GM12878 (cell line): ENCODE measurements at regions not wholly inside any gene's neighbourhood (a gene's known extent, or its start where the extent isn't known, plus 50 kb on each side); places are given as distances from the start of the nearest gene placed in this dataset.

Experiments used
- ATAC-seq: fragments of 200-7000 bp; cut with Tn5 transposase; 3 replicates; pipeline ENCODE4 v1.9.1; 2020; ENCODE audit warnings: mild to moderate bottlenecking, moderate library complexity
- BruUV-seq: library from RNA; stranded (reverse); fragments of 400-500 nt; replicated peaks from 2 replicates; lab custom pipeline; 2021; lab: Mats Ljungman, UMichigan
- CTCF ChIA-PET: fragments of 300-600 bp; sonication (Branson Sonifier 250); formaldehyde crosslinking; extraction: SDS; loops from one replicate; lab custom pipeline; 2021; ENCODE audit warnings: inconsistent platforms; lab: Yijun Ruan, JAX
- POLR2A ChIA-PET: fragments of 350-600 bp; formaldehyde crosslinking; extraction: SDS; loops from one replicate; lab custom pipeline; 2021; ENCODE audit warnings: inconsistent platforms; lab: Charles Lee
- RAD21 ChIA-PET: fragments of 300-600 bp; sonication (Branson Sonifier 250); formaldehyde crosslinking; loops from one replicate; lab custom pipeline; 2023; ENCODE audit warnings: antibody characterized with exemption; ENCODE audit not compliant: unreplicated experiment; lab: Charles Lee
- SMC1A ChIA-PET: fragments of 300-600 bp; sonication (Branson Sonifier 250); formaldehyde crosslinking; loops from one replicate; lab custom pipeline; 2023; ENCODE audit not compliant: unreplicated experiment, uncharacterized antibody; lab: Charles Lee
- DNase-seq: peaks from one replicate; pipeline ENCODE4 v3.0.0-alpha.2; 2011; ENCODE audit warnings: low read depth, low spot score
- FAIRE-seq: peaks from 3 replicates; lab custom pipeline; 2011; peaks lifted over from hg19 to GRCh38; lab: Jason Lieb, UNC
- H2AFZ ChIP-seq: 2 replicates; pipeline ENCODE4 v1.6.0; 2011; ENCODE audit warnings: low read depth, low read length, control low read depth; ENCODE audit not compliant: control insufficient read depth
- H3K27ac ChIP-seq: 2 replicates; pipeline ENCODE4 v1.5.1; 2011; ENCODE audit warnings: control low read depth; ENCODE audit not compliant: control insufficient read depth, insufficient read depth
- H3K27me3 ChIP-seq, 2 experiments: replicated peaks in 1 of 2; 2 replicates each; pipeline versions ENCODE4 v1.6.0 to v1.6.1; 2011; ENCODE audit warnings: low read length in 1 of 2; ENCODE audit not compliant: control insufficient read depth in 2 of 2, insufficient read depth in 2 of 2
- H3K36me3 ChIP-seq, 2 experiments: 2 replicates each; pipeline ENCODE4 v1.5.1; 2011; ENCODE audit warnings: low read length in 1 of 2; ENCODE audit not compliant: control insufficient read depth in 2 of 2, insufficient read depth in 2 of 2
- H3K4me1 ChIP-seq: 2 replicates; pipeline ENCODE4 v1.6.1; 2011; ENCODE audit warnings: mild to moderate bottlenecking, low read length, moderate library complexity, mixed read lengths; ENCODE audit not compliant: control insufficient read depth, insufficient read depth
- H3K4me2 ChIP-seq: 2 replicates; pipeline ENCODE4 v1.6.0; 2011; ENCODE audit warnings: control low read depth; ENCODE audit not compliant: control insufficient read depth, insufficient read depth
- H3K4me3 ChIP-seq: fragments of 200-600 bp; sonication (generic); 2 replicates; pipeline ENCODE4 v1.5.1; 2016
- H3K79me2 ChIP-seq: 2 replicates; pipeline ENCODE4 v1.6.0; 2011; ENCODE audit warnings: low read length; ENCODE audit not compliant: control insufficient read depth, insufficient read depth
- H3K9ac ChIP-seq: 2 replicates; pipeline ENCODE4 v1.8.0; 2011; ENCODE audit warnings: low read length, control low read depth, mixed read lengths; ENCODE audit not compliant: control insufficient read depth, insufficient read depth
- H3K9me3 ChIP-seq: replicated peaks from 3 replicates; pipeline ENCODE4 v1.5.1; 2011; ENCODE audit warnings: mild to moderate bottlenecking, low read length; ENCODE audit not compliant: control insufficient read depth, insufficient read depth
- H4K20me1 ChIP-seq: 2 replicates; pipeline ENCODE4 v1.6.0; 2011; ENCODE audit not compliant: control insufficient read depth, insufficient read depth
- ATF7 ChIP-seq: fragments of 450-650 bp; IDR thresholded peaks from 2 replicates; pipeline ENCODE4 v1.6.1; 2016; ENCODE audit warnings: low read depth, mild to moderate bottlenecking
- CREB1 ChIP-seq: IDR thresholded peaks from 2 replicates; pipeline ENCODE4 v1.6.1; 2012; ENCODE audit warnings: low read depth, mild to moderate bottlenecking, inconsistent platforms
- ESRRA ChIP-seq: IDR thresholded peaks from 2 replicates; pipeline ENCODE4 v1.6.1; 2012; ENCODE audit warnings: mild to moderate bottlenecking, low read length, improper control_type of control experiment
- GABPA ChIP-seq: IDR thresholded peaks from 2 replicates; pipeline ENCODE4 v1.6.1; 2014; ENCODE audit warnings: antibody characterized with exemption, low read depth, mild to moderate bottlenecking, inconsistent platforms
- HCFC1 ChIP-seq: fragments of 150-350 bp; IDR thresholded peaks from 2 replicates; pipeline ENCODE4 v1.6.1; 2014; ENCODE audit warnings: low read length
- IKZF1 ChIP-seq: fragments of 450-650 bp; conservative IDR thresholded peaks from 2 replicates; pipeline ENCODE4 v1.6.1; 2017; ENCODE audit warnings: antibody characterized with exemption, mild to moderate bottlenecking
- IKZF2 ChIP-seq, 2 experiments: fragments of 450-650 bp; IDR thresholded peaks; 2 replicates each; pipeline ENCODE4 v1.6.1; 2017; ENCODE audit warnings: mild to moderate bottlenecking in 2 of 2, moderate library complexity in 2 of 2
- IRF4 ChIP-seq: IDR thresholded peaks from 2 replicates; pipeline ENCODE4 v1.6.1; 2011; ENCODE audit warnings: low read depth, low read length
- NFXL1 ChIP-seq: fragments of 450-650 bp; IDR thresholded peaks from 2 replicates; pipeline ENCODE4 v1.6.1; 2017; ENCODE audit warnings: antibody characterized with exemption, mild to moderate bottlenecking, borderline replicate concordance
- NFYA ChIP-seq: IDR thresholded peaks from 2 replicates; pipeline ENCODE4 v1.6.1; 2011; ENCODE audit warnings: low read depth, mild to moderate bottlenecking, low read length, improper control_type of control experiment, borderline replicate concordance
- NKRF ChIP-seq: fragments of 450-650 bp; conservative IDR thresholded peaks from 2 replicates; pipeline ENCODE4 v1.6.1; 2017; ENCODE audit warnings: mild to moderate bottlenecking, moderate library complexity
- POLR2AphosphoS2 ChIP-seq: IDR thresholded peaks from 2 replicates; pipeline ENCODE4 v1.6.1; 2011; ENCODE audit warnings: low read depth, mild to moderate bottlenecking, low read length, improper control_type of control experiment, moderate library complexity
- POU2F2 ChIP-seq: IDR thresholded peaks from 3 replicates; pipeline ENCODE4 v1.6.1; 2011; ENCODE audit warnings: low read depth, mild to moderate bottlenecking, low read length, borderline replicate concordance
- RAD21 ChIP-seq: IDR thresholded peaks from 2 replicates; pipeline ENCODE4 v1.6.1; 2011; ENCODE audit warnings: mild to moderate bottlenecking, low read depth, low read length, moderate library complexity; ENCODE audit not compliant: insufficient read depth
- SKIL ChIP-seq: fragments of 450-650 bp; IDR thresholded peaks from 2 replicates; pipeline ENCODE4 v1.6.1; 2017; ENCODE audit warnings: mild to moderate bottlenecking, low read depth, inconsistent platforms; ENCODE audit not compliant: poor library complexity, severe bottlenecking
- SREBF1 ChIP-seq: IDR thresholded peaks from 2 replicates; pipeline ENCODE4 v1.6.1; 2012; ENCODE audit warnings: mild to moderate bottlenecking, low read length
- SREBF2 ChIP-seq: IDR thresholded peaks from 2 replicates; pipeline ENCODE4 v1.6.1; 2012; ENCODE audit warnings: mild to moderate bottlenecking, low read length
- ZNF217 ChIP-seq: fragments of 450-650 bp; IDR thresholded peaks from 2 replicates; pipeline ENCODE4 v1.6.1; 2017; ENCODE audit warnings: antibody characterized with exemption, mild to moderate bottlenecking
- WGBS: methylation state at CpG from one replicate; pipeline ENCODE4 v1.1.6; 2016; ENCODE audit warnings: low lambda C conversion rate; ENCODE audit not compliant: insufficient replicate concordance, insufficient coverage; ENCODE audit errors: missing lambda C conversion rate; 5-methylcytosine and 5-hydroxymethylcytosine counted together
- in situ Hi-C: fragments of 300-500 bp; cut with MboI; formaldehyde crosslinking; loops from 9 replicates; pipeline ENCODE4 v1.14.3; 2018; ENCODE audit warnings: mixed read lengths
- intact Hi-C: fragments of 100-400 bp; cut with micrococcal nuclease; formaldehyde crosslinking; loops from one replicate; pipeline ENCODE4 v1.14.2; 2022; ENCODE audit not compliant: unreplicated experiment
- TF ChIP-seq, protein P1 (sequence below): IDR thresholded peaks from 2 replicates; pipeline ENCODE4 v1.6.1; 2012; ENCODE audit warnings: low read depth, low read length, improper control_type of control experiment
- TF ChIP-seq, protein P2 (sequence below): IDR thresholded peaks from 2 replicates; pipeline ENCODE4 v1.6.1; 2011; ENCODE audit warnings: low read depth, mild to moderate bottlenecking, low read length, moderate library complexity, borderline replicate concordance; ENCODE audit errors: extremely low read depth

- Histone ChIP-seq H2AFZ (no peak overlapping the region), H4K20me1 (no peaks in the 10 kb centered on the region), H3K4me2 (no peak overlapping the region), H3K4me1 (peaks cover 7% of the 10 kb centered on the region), H3K36me3 (no peaks in the 10 kb centered on the region), H3K9ac (no peak overlapping the region), H3K79me2 (no peaks in the 10 kb centered on the region), H3K27ac (no peak overlapping the region), H3K27me3 (peaks cover 2% of the 10 kb centered on the region in 2 experiments; a peak in 3 of 4 replicates), H3K9me3 (no peaks in the 10 kb centered on the region), H3K4me3 (no peak overlapping the region)
- DNase-seq (no peak), FAIRE-seq (no peak), ATAC-seq (no peak)
- CTCF ChIA-PET = interaction anchor here (0.9 to 1.2 kb wide), 3 partner anchors 113 to 347 kb away, joined by 3 to 5 read pairs (median 3); no protein-coding TSS in a partner anchor
- SMC1A ChIA-PET = interaction anchor here (1.2 kb wide), 1 partner anchor 351 kb away, joined by 3 read pairs; no protein-coding TSS in a partner anchor
- BruUV-seq = no TSS peak
- RAD21 ChIA-PET = interaction anchor here (2.0 kb wide), 1 partner anchor 30 kb away, joined by 7 read pairs; no protein-coding TSS in a partner anchor
- intact Hi-C loops = loop anchor here (10.0 kb wide), 2 partner anchors 115 to 315 kb away; partner anchors contain the start of gene IER5L
- WGBS = 78% methylated on average over 15 of the region's 15 CpGs
- in situ Hi-C loops = no loop called here
- POLR2A ChIA-PET = interaction anchor here (0.6 kb wide), 1 partner anchor 31 kb away, joined by 4 read pairs; no protein-coding TSS in a partner anchor
- TF ChIP-seq NKRF = no peak
- TF ChIP-seq NFXL1 = no peak
- no peak for TF ChIP-seq GABPA
- TF ChIP-seq, protein P1, sequence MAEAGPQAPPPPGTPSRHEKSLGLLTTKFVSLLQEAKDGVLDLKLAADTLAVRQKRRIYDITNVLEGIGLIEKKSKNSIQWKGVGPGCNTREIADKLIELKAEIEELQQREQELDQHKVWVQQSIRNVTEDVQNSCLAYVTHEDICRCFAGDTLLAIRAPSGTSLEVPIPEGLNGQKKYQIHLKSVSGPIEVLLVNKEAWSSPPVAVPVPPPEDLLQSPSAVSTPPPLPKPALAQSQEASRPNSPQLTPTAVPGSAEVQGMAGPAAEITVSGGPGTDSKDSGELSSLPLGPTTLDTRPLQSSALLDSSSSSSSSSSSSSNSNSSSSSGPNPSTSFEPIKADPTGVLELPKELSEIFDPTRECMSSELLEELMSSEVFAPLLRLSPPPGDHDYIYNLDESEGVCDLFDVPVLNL = no peak
- TF ChIP-seq SREBF2 = no peak
- TF ChIP-seq SKIL = no peak
- 0 out of 2 replicates have a peak, but pooled peaks have one; percentile 2 for TF ChIP-seq IKZF1
- no peak for TF ChIP-seq CREB1
- no peak for TF ChIP-seq ESRRA
- no peak for TF ChIP-seq SREBF1
- TF ChIP-seq POU2F2 = no peak
- no peak for TF ChIP-seq POLR2AphosphoS2
- TF ChIP-seq RAD21 = no peak
- no peak for TF ChIP-seq ZNF217
- no peak for TF ChIP-seq NFYA
- TF ChIP-seq ATF7 = no peak
- no peak for TF ChIP-seq IRF4
- TF ChIP-seq, protein P2, sequence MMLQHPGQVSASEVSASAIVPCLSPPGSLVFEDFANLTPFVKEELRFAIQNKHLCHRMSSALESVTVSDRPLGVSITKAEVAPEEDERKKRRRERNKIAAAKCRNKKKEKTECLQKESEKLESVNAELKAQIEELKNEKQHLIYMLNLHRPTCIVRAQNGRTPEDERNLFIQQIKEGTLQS = no peak
- peak in 1 of 2 experiments; percentile 12; a peak in 1 of 4 replicates for TF ChIP-seq IKZF2 (IDR thresholded peaks at IDR 0.05)
- no peak for TF ChIP-seq HCFC1
Measured at GRCh38 chr9:129489838-129490582, 130.9 kb downstream of the C9orf50 start.
